Cardiac muscle cell (in vitro differentiated cells and primary cell): ENCODE measurements at regions not wholly inside any gene's neighbourhood (a gene's known extent, or its start where the extent isn't known, plus 50 kb on each side); places are given as distances from the start of the nearest gene placed in this dataset.
A peak's percentile ranks its signal among the peaks of the same experiment; 100 is the strongest.

Experiments
- DNase-seq, 2 donors: peaks; one replicate each; pipeline versions ENCODE4 v3.0.0 to v3.0.0-alpha.2; 2010 to 2017; ENCODE audit warnings: low read depth in 1 of 2, low spot score in 1 of 2
- H3K27ac ChIP-seq: fragments of 200-600 bp; sonication (generic); 2 replicates; pipeline ENCODE4 v1.5.1; 2016
- H3K27me3 ChIP-seq: fragments of 200-600 bp; sonication (generic); 2 replicates; pipeline ENCODE4 v1.6.0; 2016; ENCODE audit warnings: control low read depth
- H3K36me3 ChIP-seq: fragments of 200-600 bp; sonication (generic); 2 replicates; pipeline ENCODE4 v1.5.1; 2016; ENCODE audit warnings: control low read depth
- H3K4me1 ChIP-seq: fragments of 200-600 bp; sonication (generic); 2 replicates; pipeline ENCODE4 v1.8.1; 2017; ENCODE audit warnings: low read depth, mild to moderate bottlenecking, mixed run types
- H3K4me3 ChIP-seq: fragments of 200-600 bp; sonication (generic); 2 replicates; pipeline ENCODE4 v1.5.1; 2016; ENCODE audit warnings: mild to moderate bottlenecking
- H3K9me3 ChIP-seq: fragments of 200-600 bp; sonication (generic); 2 replicates; pipeline ENCODE4 v1.5.1; 2017; ENCODE audit warnings: low read depth, mild to moderate bottlenecking, control low read depth
- TF ChIP-seq, protein P1 (sequence below): IDR thresholded peaks from 2 replicates; pipeline ENCODE4 v1.5.1; 2012; ENCODE audit warnings: low read depth, mild to moderate bottlenecking, low read length

DNA sequence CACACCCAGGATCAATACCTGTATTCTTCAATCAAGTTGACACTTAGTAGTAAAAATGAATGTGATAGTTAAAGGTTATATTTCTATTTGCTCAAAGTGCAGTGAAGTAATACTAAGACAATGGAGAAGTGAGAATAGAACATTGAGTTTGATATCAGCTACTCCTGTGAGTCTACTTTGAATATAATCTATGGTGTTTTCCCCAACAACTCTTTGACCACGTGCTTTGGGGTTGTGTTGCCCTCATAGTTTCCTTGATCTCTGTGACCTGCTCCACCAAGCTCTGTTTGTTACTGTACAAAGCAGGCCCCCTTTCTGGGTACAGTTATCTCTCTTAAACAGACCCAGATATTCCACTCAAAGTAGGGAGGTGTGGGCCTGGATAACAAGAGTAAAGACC, 222.9 kb downstream of the GALR1 start:
- no peak for DNase-seq
- Histone ChIP-seq H3K27ac (no peak overlapping the region), H3K9me3 (no peaks in the 10 kb centered on the region), H3K36me3 (no peaks in the 10 kb centered on the region), H3K4me3 (no peak overlapping the region), H3K27me3 (no peaks in the 10 kb centered on the region), H3K4me1 (no peaks in the 10 kb centered on the region)
- TF ChIP-seq, protein P1, sequence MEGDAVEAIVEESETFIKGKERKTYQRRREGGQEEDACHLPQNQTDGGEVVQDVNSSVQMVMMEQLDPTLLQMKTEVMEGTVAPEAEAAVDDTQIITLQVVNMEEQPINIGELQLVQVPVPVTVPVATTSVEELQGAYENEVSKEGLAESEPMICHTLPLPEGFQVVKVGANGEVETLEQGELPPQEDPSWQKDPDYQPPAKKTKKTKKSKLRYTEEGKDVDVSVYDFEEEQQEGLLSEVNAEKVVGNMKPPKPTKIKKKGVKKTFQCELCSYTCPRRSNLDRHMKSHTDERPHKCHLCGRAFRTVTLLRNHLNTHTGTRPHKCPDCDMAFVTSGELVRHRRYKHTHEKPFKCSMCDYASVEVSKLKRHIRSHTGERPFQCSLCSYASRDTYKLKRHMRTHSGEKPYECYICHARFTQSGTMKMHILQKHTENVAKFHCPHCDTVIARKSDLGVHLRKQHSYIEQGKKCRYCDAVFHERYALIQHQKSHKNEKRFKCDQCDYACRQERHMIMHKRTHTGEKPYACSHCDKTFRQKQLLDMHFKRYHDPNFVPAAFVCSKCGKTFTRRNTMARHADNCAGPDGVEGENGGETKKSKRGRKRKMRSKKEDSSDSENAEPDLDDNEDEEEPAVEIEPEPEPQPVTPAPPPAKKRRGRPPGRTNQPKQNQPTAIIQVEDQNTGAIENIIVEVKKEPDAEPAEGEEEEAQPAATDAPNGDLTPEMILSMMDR = no peak

DNA sequence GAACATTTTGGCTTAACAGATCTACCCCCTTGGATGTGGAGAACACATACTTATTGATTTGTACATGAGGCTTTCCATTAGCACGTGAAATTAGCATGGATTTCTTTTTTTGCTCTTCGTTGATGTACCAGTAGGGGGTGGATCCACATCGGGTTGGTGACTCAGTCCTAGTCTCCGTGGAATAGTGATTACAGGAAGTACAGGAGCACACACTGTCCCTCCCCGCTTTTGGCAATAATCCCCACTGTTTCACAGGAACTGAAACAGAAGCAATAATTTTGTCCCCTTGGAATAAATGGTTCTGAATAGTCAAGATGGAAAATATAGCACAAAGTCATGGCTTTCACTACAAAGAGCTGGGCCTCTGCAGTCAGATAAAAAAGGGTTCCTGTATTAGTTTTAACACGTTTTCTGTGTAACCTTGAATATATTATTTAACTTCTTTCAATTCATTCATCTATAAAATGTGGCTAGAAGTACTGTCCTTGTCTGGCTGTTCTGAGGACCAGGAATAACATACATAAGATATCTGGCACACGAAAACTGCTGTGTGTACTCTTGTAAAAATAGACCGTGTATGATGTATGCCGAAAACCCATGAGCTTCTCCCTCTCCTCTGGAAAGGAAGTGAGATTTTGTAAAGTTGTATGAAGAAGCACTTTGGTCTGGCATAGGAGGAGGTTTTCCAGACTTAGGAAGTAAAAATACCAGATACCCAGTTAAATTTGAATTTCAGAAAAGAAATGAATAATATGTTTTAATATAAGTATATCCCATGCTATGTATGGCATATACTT, 229.2 kb downstream of the GALR1 start:
- TF ChIP-seq, protein P1 = peak; percentile 27
- no peak overlapping the region for H3K4me3 ChIP-seq
- DNase-seq = peak in 1 of 2 donors; percentile 58
- H3K9me3 ChIP-seq = no peaks in the 10 kb centered on the region
- no peaks in the 10 kb centered on the region for H3K36me3 ChIP-seq
- H3K27ac ChIP-seq = no peak overlapping the region
- H3K27me3 ChIP-seq = no peaks in the 10 kb centered on the region
- no peaks in the 10 kb centered on the region for H3K4me1 ChIP-seq

DNA sequence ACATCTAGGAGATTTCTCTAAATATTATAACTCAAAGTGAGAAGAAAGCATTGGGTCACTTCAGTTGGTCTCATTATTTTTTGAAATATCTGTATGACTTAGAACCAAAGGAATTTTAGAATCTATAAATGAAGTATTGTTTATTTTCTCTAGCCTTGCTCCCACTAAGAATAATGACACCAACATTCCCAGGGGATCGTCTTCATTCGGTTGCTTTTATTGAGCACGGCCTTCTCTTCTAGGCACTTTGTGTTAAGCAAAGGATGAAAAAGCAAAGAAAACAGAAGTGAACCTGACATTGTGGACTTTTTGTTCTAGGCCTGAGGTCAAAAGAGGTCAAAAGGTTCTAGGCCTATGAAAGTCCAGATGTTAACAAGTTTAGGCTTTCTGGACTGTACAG, 231.9 kb downstream of the GALR1 start:
- H3K27me3 ChIP-seq = no peaks in the 10 kb centered on the region
- H3K4me3 ChIP-seq = no peak overlapping the region
- no peaks in the 10 kb centered on the region for H3K4me1 ChIP-seq
- H3K9me3 ChIP-seq = no peaks in the 10 kb centered on the region
- TF ChIP-seq, protein P1 = no peak
- no peaks in the 10 kb centered on the region for H3K36me3 ChIP-seq
- H3K27ac ChIP-seq = no peak overlapping the region
- DNase-seq = no peak

DNA sequence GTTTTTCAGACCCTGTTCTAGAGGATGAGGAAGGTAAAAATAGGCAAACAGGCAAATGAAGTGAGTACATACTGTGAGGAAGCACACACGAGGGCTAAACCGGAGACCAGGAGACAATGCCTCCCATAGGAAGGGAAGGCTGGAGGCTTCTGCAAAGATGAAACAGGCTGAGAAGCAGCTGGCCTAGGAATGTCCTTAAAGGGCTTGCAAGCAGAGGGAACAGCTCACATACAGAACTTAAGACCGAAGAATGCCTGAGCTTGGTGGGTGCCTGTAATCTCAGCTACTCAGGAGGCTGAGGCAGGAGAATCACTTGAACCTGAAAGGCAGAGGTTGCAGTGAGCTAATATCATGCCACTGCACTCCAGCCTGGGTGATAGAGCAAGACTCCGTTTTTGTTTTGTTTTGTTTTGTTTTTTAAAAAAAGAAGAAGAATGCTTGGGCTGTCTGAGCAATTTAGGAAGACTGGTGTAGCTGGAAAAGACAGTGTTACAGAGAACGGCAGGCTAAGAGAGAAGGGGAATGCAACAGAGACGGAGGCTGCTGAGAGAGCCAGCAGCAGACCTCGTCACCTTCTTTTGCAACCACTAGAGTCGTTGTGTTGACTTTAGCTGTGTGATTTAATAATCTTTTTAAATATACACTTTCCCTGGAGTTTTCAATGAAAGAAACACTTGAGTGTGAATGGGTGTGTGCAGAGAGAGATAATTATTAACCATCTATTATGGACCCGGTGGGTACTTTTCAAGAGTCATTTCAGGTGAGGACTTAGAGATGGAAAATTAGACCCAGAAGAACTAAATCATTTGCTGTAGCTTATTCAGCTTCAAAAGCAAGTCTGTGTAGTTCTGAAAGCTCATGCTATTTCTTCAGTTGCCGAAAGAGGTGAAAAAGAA, 232.8 kb downstream of the GALR1 start:
- Histone ChIP-seq H3K36me3 (no peaks in the 10 kb centered on the region), H3K27ac (no peak overlapping the region), H3K4me1 (no peaks in the 10 kb centered on the region), H3K27me3 (no peaks in the 10 kb centered on the region), H3K9me3 (no peaks in the 10 kb centered on the region), H3K4me3 (no peak overlapping the region)
- DNase-seq = no peak
- TF ChIP-seq, protein P1 = no peak

DNA sequence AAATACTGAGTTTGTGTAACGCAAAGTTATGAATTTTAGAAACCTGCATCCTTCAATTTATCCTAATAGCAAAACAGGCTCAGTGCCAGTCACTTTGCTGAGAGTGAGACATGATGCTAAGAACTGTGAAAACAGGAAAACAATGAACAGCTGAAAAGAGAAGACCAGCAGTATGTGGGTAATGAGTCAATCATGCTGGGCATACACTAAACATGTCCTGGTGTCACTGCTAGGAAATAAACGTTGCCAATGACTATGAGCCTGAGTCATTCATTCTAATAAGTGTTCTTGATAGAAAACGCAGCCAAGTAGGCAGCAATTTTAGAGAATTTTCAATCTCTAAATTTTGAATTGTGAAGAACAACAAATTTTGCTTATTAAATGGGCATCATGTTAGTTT, 237.3 kb downstream of the GALR1 start:
- H3K4me1 ChIP-seq = no peaks in the 10 kb centered on the region
- H3K9me3 ChIP-seq = no peaks in the 10 kb centered on the region
- TF ChIP-seq, protein P1 = no peak
- no peak overlapping the region for H3K27ac ChIP-seq
- no peaks in the 10 kb centered on the region for H3K27me3 ChIP-seq
- DNase-seq = peak in 1 of 2 donors; percentile 5
- no peaks in the 10 kb centered on the region for H3K36me3 ChIP-seq
- no peak overlapping the region for H3K4me3 ChIP-seq
